NB4 (cell line): ENCODE measurements at regions not wholly inside any gene's neighbourhood (a gene's known extent, or its start where the extent isn't known, plus 50 kb on each side); places are given as distances from the start of the nearest gene placed in this dataset.

Source experiments
- MYC ChIP-seq: IDR thresholded peaks from 2 replicates; pipeline ENCODE4 v1.6.1; 2011; ENCODE audit warnings: low read depth, low read length
- POLR2A ChIP-seq: IDR thresholded peaks from 2 replicates; pipeline ENCODE4 v1.6.1; 2011; ENCODE audit warnings: mild to moderate bottlenecking; ENCODE audit not compliant: insufficient read length; ENCODE audit errors: extremely low read depth
- TF ChIP-seq, protein P1 (sequence below): IDR thresholded peaks from one replicate; pipeline ENCODE4 v1.5.1; 2012; ENCODE audit warnings: low read depth, low read length
- TF ChIP-seq, protein P2 (sequence below): IDR thresholded peaks from 2 replicates; pipeline ENCODE4 v1.6.1; 2011; ENCODE audit warnings: low read depth, low read length

DNA sequence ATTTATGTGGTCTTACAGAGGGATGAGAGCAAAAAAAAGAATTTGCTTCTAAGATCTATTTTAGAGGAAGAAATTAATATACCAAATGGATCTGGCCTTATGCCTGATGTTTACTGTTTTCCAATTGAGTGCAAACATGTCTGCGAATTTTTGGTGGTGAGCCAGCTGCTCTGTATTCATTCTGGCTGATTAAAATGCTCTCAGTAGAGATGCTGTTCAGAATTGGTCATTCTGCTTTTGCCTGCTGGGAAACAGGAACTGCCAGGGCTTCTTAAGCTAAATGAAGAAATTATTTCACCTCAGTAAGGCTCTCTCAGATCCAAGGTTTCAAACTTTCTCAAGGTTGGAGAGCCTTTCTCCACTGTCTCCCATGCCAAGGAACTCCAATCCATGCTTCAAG, 132.0 kb upstream of the SV2C start:
- TF ChIP-seq, protein P1, sequence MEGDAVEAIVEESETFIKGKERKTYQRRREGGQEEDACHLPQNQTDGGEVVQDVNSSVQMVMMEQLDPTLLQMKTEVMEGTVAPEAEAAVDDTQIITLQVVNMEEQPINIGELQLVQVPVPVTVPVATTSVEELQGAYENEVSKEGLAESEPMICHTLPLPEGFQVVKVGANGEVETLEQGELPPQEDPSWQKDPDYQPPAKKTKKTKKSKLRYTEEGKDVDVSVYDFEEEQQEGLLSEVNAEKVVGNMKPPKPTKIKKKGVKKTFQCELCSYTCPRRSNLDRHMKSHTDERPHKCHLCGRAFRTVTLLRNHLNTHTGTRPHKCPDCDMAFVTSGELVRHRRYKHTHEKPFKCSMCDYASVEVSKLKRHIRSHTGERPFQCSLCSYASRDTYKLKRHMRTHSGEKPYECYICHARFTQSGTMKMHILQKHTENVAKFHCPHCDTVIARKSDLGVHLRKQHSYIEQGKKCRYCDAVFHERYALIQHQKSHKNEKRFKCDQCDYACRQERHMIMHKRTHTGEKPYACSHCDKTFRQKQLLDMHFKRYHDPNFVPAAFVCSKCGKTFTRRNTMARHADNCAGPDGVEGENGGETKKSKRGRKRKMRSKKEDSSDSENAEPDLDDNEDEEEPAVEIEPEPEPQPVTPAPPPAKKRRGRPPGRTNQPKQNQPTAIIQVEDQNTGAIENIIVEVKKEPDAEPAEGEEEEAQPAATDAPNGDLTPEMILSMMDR: no peak
- TF ChIP-seq POLR2A (no peak), MYC (no peak)
- TF ChIP-seq, protein P2, sequence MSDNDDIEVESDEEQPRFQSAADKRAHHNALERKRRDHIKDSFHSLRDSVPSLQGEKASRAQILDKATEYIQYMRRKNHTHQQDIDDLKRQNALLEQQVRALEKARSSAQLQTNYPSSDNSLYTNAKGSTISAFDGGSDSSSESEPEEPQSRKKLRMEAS: no peak
